ENCODE measurements at regions not wholly inside any gene's neighbourhood (a gene's known extent, or its start where the extent isn't known, plus 50 kb on each side); places are given as distances from the start of the nearest gene placed in this dataset.

GRCh38 chr6:1137849-1138248 lies 174.0 kb upstream of the FOXQ1 start:
- no peak for TF ChIP-seq CTCF (IDR thresholded peaks at IDR 0.05)
- DNase-seq (ENCODE audit: low spot score) = no peak
- no peak overlapping the region for H3K4me3 ChIP-seq
- H3K27ac ChIP-seq = no peak overlapping the region

GRCh38 chr6:1136827-1137226 lies 175.1 kb upstream of the FOXQ1 start:
- TF ChIP-seq CTCF (IDR thresholded peaks at IDR 0.05) = no peak

GRCh38 chr6:1136415-1136774 lies 175.5 kb upstream of the FOXQ1 start:
- TF ChIP-seq CTCF (IDR thresholded peaks at IDR 0.05) = no peak
- no peak for DNase-seq (ENCODE audit: low spot score)
- Histone ChIP-seq H3K4me3 (no peak overlapping the region), H3K27ac (no peak overlapping the region)

More at GRCh38 chr6:1136827-1137226, 175.1 kb upstream of the FOXQ1 start:
- H3K27ac ChIP-seq = no peak overlapping the region
- no peak for DNase-seq (ENCODE audit: low spot score)
- H3K4me3 ChIP-seq = no peak overlapping the region

GRCh38 chr6:1135726-1136414 lies 176.0 kb upstream of the FOXQ1 start:
- H3K4me3 ChIP-seq = no peak overlapping the region
- DNase-seq (ENCODE audit: low spot score) = no peak
- TF ChIP-seq CTCF (IDR thresholded peaks at IDR 0.05) = no peak
- H3K27ac ChIP-seq = no peak overlapping the region

GRCh38 chr6:1131285-1132079 lies 180.4 kb upstream of the FOXQ1 start:
- DNase-seq (ENCODE audit: low spot score) = no peak
- H3K4me3 ChIP-seq = no peak overlapping the region
- no peak overlapping the region for H3K27ac ChIP-seq
- no peak for TF ChIP-seq CTCF (IDR thresholded peaks at IDR 0.05)

GRCh38 chr6:1130709-1131108 lies 181.2 kb upstream of the FOXQ1 start:
- Histone ChIP-seq H3K4me3 (no peak overlapping the region), H3K27ac (no peak overlapping the region)
- TF ChIP-seq CTCF (IDR thresholded peaks at IDR 0.05) = no peak
- DNase-seq (ENCODE audit: low spot score) = no peak

- no peak for TF ChIP-seq CTCF (IDR thresholded peaks at IDR 0.05)
- DNase-seq (ENCODE audit: low spot score) = no peak
- Histone ChIP-seq H3K4me3 (no peak overlapping the region), H3K27ac (no peak overlapping the region)
These were observed 182.8 kb upstream of the FOXQ1 start for GRCh38 chr6:1129131-1129530.
